Activated CD4-positive, alpha-beta memory T cell treated with anti-CD3 and anti-CD28 coated beads, Interleukin-2, amount 10 ng/mL, durations not matched to agents 7 days and 5 days (primary cell): ENCODE measurements at regions not wholly inside any gene's neighbourhood (a gene's known extent, or its start where the extent isn't known, plus 50 kb on each side); places are given as distances from the start of the nearest gene placed in this dataset.
A peak's percentile ranks its signal among the peaks of the same experiment; 100 is the strongest.

Experiments
- CTCF ChIA-PET: fragments of 350-600 bp; sonication (Branson Sonifier 250); formaldehyde crosslinking; loops from one replicate; lab custom pipeline; 2021; ENCODE audit warnings: antibody characterized with exemption, inconsistent platforms; lab: Charles Lee
- POLR2A ChIA-PET: fragments of 350-600 bp; sonication (Branson Sonifier 250); formaldehyde crosslinking; loops from one replicate; lab custom pipeline; 2021; ENCODE audit warnings: antibody characterized with exemption; lab: Charles Lee
- DNase-seq: peaks from one replicate; pipeline ENCODE4 v3.0.0-alpha.2; 2020
- H3K27ac Mint-ChIP-seq: one replicate; pipeline ENCODE4 v1.8.0; 2021; ENCODE audit warnings: mild to moderate bottlenecking, mixed read lengths
- H3K27me3 Mint-ChIP-seq: one replicate; pipeline ENCODE4 v1.8.0; 2021; ENCODE audit warnings: mixed read lengths
- H3K36me3 Mint-ChIP-seq: one replicate; pipeline ENCODE4 v1.8.0; 2021; ENCODE audit warnings: low read depth, mixed read lengths
- H3K4me1 Mint-ChIP-seq: one replicate; pipeline ENCODE4 v1.8.0; 2021; ENCODE audit warnings: mixed read lengths
- H3K4me3 Mint-ChIP-seq: one replicate; pipeline ENCODE4 v1.8.0; 2021; ENCODE audit warnings: mild to moderate bottlenecking, mixed read lengths
- H3K9me3 Mint-ChIP-seq: one replicate; pipeline ENCODE4 v1.8.0; 2021; ENCODE audit warnings: mixed read lengths

- Mint-ChIP-seq H3K27me3 (no peaks in the 10 kb centered on the region), H3K4me3 (no peak overlapping the region), H3K9me3 (peaks cover 3% of the 10 kb centered on the region), H3K27ac (no peak overlapping the region), H3K4me1 (no peaks in the 10 kb centered on the region), H3K36me3 (no peaks in the 10 kb centered on the region)
- POLR2A ChIA-PET = no interaction called here
- CTCF ChIA-PET = no interaction called here
- DNase-seq = no peak
Measured at GRCh38 chr4:43089730-43090129, 197.2 kb downstream of the GRXCR1 start.

- H3K4me3 Mint-ChIP-seq = no peak overlapping the region
- DNase-seq = no peak
- POLR2A ChIA-PET = no interaction called here
- no peaks in the 10 kb centered on the region for H3K9me3 Mint-ChIP-seq
- no peaks in the 10 kb centered on the region for H3K36me3 Mint-ChIP-seq
- CTCF ChIA-PET = no interaction called here
- no peaks in the 10 kb centered on the region for H3K27me3 Mint-ChIP-seq
- H3K27ac Mint-ChIP-seq = no peak overlapping the region
- no peaks in the 10 kb centered on the region for H3K4me1 Mint-ChIP-seq
Measured at GRCh38 chr4:43103048-43103447, 210.5 kb downstream of the GRXCR1 start.

DNA sequence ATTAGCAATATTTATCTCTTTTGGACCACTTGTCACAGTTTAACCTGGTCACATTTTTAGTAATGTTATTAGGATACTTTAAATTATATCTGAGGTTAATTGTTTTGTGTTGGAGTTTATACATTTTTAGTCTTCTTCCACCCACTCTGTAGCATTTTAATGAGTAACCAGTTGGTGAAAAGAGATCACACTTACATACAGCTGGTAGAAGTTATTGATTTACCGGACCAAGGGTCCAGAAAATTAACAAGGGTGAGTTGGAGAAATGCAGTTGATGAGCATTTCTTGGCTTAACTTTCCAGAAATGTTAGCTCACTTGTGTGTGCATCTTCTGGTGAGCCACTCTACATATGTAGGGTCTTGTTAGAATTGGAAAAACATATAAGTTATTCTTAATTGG is 219.6 kb downstream of the GRXCR1 start:
- CTCF ChIA-PET = no interaction called here
- no peaks in the 10 kb centered on the region for H3K27me3 Mint-ChIP-seq
- POLR2A ChIA-PET = no interaction called here

GRCh38 chr4:43113196-43113595 is 220.7 kb downstream of the GRXCR1 start:
- CTCF ChIA-PET = no interaction called here
- POLR2A ChIA-PET = no interaction called here
- no peak overlapping the region for H3K4me3 Mint-ChIP-seq
- H3K9me3 Mint-ChIP-seq = no peaks in the 10 kb centered on the region
- no peak for DNase-seq
- H3K4me1 Mint-ChIP-seq = no peaks in the 10 kb centered on the region
- no peaks in the 10 kb centered on the region for H3K27me3 Mint-ChIP-seq
- no peak overlapping the region for H3K27ac Mint-ChIP-seq
- H3K36me3 Mint-ChIP-seq = no peaks in the 10 kb centered on the region

More for the DNA sequence above, 219.6 kb downstream of the GRXCR1 start:
- Mint-ChIP-seq H3K4me1 (no peaks in the 10 kb centered on the region), H3K36me3 (no peaks in the 10 kb centered on the region), H3K4me3 (no peak overlapping the region), H3K9me3 (no peaks in the 10 kb centered on the region), H3K27ac (no peak overlapping the region)
- no peak for DNase-seq

DNA sequence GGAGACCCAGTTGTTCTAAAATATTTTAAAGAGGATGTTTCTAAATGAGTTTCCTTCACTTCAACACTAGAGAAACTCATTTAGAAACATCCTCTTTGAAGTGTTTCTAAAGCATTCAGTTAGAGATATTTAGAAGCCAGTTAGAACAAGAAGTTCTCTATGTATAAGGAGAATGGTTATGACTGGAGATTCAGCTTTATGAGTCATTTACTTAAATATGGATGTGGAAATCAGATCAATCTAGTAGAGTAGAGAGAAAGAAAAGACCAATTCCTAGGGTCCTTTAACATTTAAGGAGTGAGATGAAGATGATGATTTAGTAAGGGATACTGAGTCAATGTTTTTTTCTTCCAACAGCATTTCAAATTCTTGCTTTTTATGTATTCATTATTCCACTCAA is 234.1 kb downstream of the GRXCR1 start:
- no peak overlapping the region for H3K27ac Mint-ChIP-seq
- H3K36me3 Mint-ChIP-seq = no peaks in the 10 kb centered on the region
- CTCF ChIA-PET = no interaction called here

DNA sequence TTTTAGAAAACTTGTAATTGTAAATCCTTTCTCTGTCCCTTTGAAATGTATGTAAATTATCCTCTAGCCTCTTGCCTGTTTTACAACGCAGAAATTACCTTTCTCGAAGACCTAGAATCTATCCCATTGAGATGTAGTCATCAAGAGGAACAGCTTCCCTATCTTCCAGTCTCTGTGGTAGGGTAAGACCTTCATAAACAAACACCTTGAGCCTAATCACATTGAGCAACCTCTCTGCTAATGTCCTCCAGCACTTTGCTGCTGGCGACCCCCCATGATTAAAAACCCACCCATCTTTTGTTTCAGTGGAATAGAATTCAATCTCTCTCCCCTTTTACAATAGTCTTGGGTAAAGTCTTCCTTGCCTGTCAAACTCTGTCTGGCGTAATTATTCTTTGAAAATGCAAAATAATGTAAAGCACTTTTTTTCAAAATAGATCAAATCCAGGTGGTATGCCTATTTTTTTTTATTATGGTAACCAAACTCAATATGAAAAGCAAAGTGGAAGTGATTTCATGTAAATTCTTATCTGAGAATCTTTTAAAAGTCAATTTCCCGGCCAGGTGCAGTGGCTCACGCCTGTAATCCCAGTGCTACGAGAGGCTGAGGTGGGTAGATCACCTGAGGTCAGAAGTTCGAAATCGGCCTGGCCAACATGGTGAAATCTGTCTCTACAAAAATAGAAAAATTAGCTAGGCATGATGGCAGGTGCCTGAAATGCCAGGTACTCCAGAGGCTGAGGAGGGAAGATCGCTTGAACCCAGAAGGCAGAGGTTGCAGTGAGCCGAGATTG is 237.9 kb downstream of the GRXCR1 start:
- POLR2A ChIA-PET = no interaction called here
- CTCF ChIA-PET = no interaction called here
- H3K9me3 Mint-ChIP-seq = no peaks in the 10 kb centered on the region
- DNase-seq = no peak
- no peak overlapping the region for H3K4me3 Mint-ChIP-seq
- no peaks in the 10 kb centered on the region for H3K36me3 Mint-ChIP-seq
- H3K4me1 Mint-ChIP-seq = no peaks in the 10 kb centered on the region
- H3K27ac Mint-ChIP-seq = no peak overlapping the region
- no peaks in the 10 kb centered on the region for H3K27me3 Mint-ChIP-seq

More for the DNA sequence above, 234.1 kb downstream of the GRXCR1 start:
- no peaks in the 10 kb centered on the region for H3K4me1 Mint-ChIP-seq
- H3K27me3 Mint-ChIP-seq = no peaks in the 10 kb centered on the region
- no peaks in the 10 kb centered on the region for H3K9me3 Mint-ChIP-seq
- POLR2A ChIA-PET = no interaction called here
- no peak overlapping the region for H3K4me3 Mint-ChIP-seq
- DNase-seq = no peak

GRCh38 chr4:43132010-43132582 is 239.6 kb downstream of the GRXCR1 start:
- Mint-ChIP-seq H3K36me3 (no peaks in the 10 kb centered on the region), H3K27ac (no peak overlapping the region), H3K4me1 (no peaks in the 10 kb centered on the region), H3K4me3 (no peak overlapping the region), H3K9me3 (no peaks in the 10 kb centered on the region), H3K27me3 (no peaks in the 10 kb centered on the region)
- peak; percentile 48 for DNase-seq
- ChIA-PET CTCF (interaction anchor here (0.6 to 2.0 kb wide), 5 partner anchors 10 to 142 kb away, joined by 3 to 5 read pairs (median 5); no protein-coding TSS in a partner anchor), POLR2A (no interaction called here)

GRCh38 chr4:43133566-43133965 is 241.1 kb downstream of the GRXCR1 start:
- Mint-ChIP-seq H3K9me3 (no peaks in the 10 kb centered on the region), H3K27me3 (no peaks in the 10 kb centered on the region), H3K4me1 (no peaks in the 10 kb centered on the region), H3K36me3 (no peaks in the 10 kb centered on the region), H3K4me3 (no peak overlapping the region), H3K27ac (no peak overlapping the region)
- ChIA-PET CTCF (no interaction called here), POLR2A (no interaction called here)
- DNase-seq = no peak

GRCh38 chr4:43136752-43137151 is 244.2 kb downstream of the GRXCR1 start:
- Mint-ChIP-seq H3K27me3 (no peaks in the 10 kb centered on the region), H3K4me3 (no peak overlapping the region), H3K4me1 (no peaks in the 10 kb centered on the region), H3K27ac (no peak overlapping the region), H3K9me3 (no peaks in the 10 kb centered on the region), H3K36me3 (no peaks in the 10 kb centered on the region)
- no peak for DNase-seq
- CTCF ChIA-PET = no interaction called here
- POLR2A ChIA-PET = no interaction called here

DNA sequence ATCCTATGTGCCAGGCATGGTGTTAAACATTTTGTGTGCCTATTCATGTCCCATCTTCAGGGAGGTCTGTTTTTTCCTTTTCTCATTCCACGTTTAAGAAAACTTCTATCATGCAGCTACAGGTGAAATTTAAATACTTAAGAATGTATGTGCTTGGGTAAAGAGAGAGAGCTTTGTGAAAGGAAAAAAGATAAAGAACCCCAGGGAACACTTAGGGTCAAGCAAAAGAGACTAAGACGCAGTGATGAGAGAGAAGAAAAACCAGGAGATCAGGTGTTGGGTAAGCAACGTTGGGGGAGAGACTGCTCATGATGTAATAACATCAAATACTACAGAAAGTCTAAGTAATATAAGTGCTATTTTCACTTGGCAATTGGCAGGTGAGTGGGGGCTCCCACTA is 253.7 kb downstream of the GRXCR1 start:
- ChIA-PET CTCF (interaction anchor here (1.3 kb wide), 1 partner anchor 15 kb away, joined by 5 read pairs; no protein-coding TSS in a partner anchor), POLR2A (no interaction called here)
- no peak overlapping the region for H3K4me3 Mint-ChIP-seq
- no peak overlapping the region for H3K27ac Mint-ChIP-seq
- H3K9me3 Mint-ChIP-seq = peaks cover 4% of the 10 kb centered on the region
- no peak for DNase-seq
- H3K4me1 Mint-ChIP-seq = no peaks in the 10 kb centered on the region
- H3K27me3 Mint-ChIP-seq = no peaks in the 10 kb centered on the region
- no peaks in the 10 kb centered on the region for H3K36me3 Mint-ChIP-seq

DNA sequence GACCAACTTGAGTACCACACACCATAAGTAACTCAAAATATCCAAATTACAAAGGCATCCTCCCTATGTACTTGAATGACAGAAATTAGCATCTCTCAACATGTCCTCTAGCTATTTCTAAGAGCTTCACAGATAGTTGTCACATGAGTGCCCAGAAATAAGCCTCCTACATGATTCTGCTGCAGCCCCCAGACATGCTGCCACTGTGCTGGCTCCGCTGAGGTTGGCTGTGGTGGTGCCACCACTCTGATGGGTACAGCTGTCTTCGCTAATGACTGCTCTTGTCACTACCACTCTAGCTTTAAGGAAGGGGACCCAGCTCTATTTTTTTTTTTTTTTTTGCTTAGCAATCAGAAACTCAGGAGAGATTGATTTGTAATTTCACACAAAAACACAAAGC is 256.0 kb downstream of the GRXCR1 start:
- ChIA-PET CTCF (no interaction called here), POLR2A (no interaction called here)
- H3K4me1 Mint-ChIP-seq = no peaks in the 10 kb centered on the region
- DNase-seq = no peak
- H3K36me3 Mint-ChIP-seq = no peaks in the 10 kb centered on the region
- H3K4me3 Mint-ChIP-seq = no peak overlapping the region
- no peaks in the 10 kb centered on the region for H3K27me3 Mint-ChIP-seq
- H3K27ac Mint-ChIP-seq = no peak overlapping the region
- H3K9me3 Mint-ChIP-seq = peaks cover 4% of the 10 kb centered on the region

DNA sequence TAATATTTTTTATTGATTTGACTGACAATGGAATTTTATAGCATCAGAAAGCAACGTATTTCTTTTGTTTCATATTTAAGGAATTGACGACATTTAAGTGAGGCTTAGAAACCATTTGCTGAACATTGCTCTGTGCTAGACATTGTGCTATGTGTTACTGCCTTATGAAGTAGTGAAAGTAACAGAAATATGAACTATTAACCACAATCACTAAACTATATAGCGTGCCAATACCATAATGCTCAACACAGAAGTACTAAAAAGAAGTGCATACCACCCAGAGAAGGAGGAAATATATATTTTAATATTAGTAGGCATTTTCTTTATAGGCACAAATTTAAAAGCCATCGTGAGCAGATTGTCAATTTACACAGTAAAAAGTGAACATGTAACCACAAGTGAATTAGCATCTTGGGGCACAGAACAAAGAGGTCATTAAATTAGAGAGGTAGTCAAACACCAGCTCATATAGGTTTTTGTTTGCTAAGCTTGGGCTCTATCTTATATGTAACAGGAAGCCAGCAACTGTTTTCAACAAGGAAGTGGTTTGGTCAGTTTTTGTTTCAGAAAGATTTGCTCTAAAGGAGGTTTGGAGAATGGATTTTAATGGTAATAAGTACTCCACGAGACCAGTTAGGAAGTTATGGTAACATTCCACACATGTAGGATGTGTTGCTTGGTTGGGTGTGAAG is 270.7 kb downstream of the GRXCR1 start:
- Mint-ChIP-seq H3K4me3 (no peak overlapping the region), H3K4me1 (no peaks in the 10 kb centered on the region), H3K27ac (no peak overlapping the region), H3K27me3 (no peaks in the 10 kb centered on the region), H3K9me3 (no peaks in the 10 kb centered on the region), H3K36me3 (no peaks in the 10 kb centered on the region)
- POLR2A ChIA-PET = no interaction called here
- DNase-seq = no peak
- CTCF ChIA-PET = no interaction called here

- Mint-ChIP-seq H3K4me1 (no peaks in the 10 kb centered on the region), H3K36me3 (no peaks in the 10 kb centered on the region), H3K27ac (no peak overlapping the region), H3K4me3 (no peak overlapping the region), H3K27me3 (no peaks in the 10 kb centered on the region), H3K9me3 (no peaks in the 10 kb centered on the region)
- POLR2A ChIA-PET = no interaction called here
- CTCF ChIA-PET = no interaction called here
- DNase-seq = no peak
Measured at GRCh38 chr4:43189741-43190140, 297.2 kb downstream of the GRXCR1 start.
